HG03097 (cell line): ENCODE measurements at regions not wholly inside any gene's neighbourhood (a gene's known extent, or its start where the extent isn't known, plus 50 kb on each side); places are given as distances from the start of the nearest gene placed in this dataset.

Experiments
- ATAC-seq: cut with Tn5 transposase; IDR thresholded peaks from one replicate; pipeline ENCODE4 v1.9.1; 2021; ENCODE audit not compliant: unreplicated experiment, low FRiP score

GRCh38 chr11:112354364-112354763 lies 93.7 kb upstream of the PLET1 start:
- ATAC-seq, result no peak

GRCh38 chr11:112355726-112356125 lies 95.1 kb upstream of the PLET1 start:
- no peak for ATAC-seq

- ATAC-seq, result no peak
Measured at GRCh38 chr11:112357488-112357887, 96.8 kb upstream of the PLET1 start.

GRCh38 chr11:112361396-112361795 lies 100.7 kb upstream of the PLET1 start:
- no peak for ATAC-seq

GRCh38 chr11:112363527-112363926 lies 102.9 kb upstream of the PLET1 start:
- no peak for ATAC-seq

- ATAC-seq, result no peak
Measured at GRCh38 chr11:112364962-112365481, 104.4 kb upstream of the PLET1 start.

- no peak for ATAC-seq
Measured at GRCh38 chr11:112366012-112366411, 105.4 kb upstream of the PLET1 start.

GRCh38 chr11:112366777-112367176 lies 106.1 kb upstream of the PLET1 start:
- ATAC-seq, result no peak

- no peak for ATAC-seq
Measured at GRCh38 chr11:112367461-112367860, 106.8 kb upstream of the PLET1 start.

- ATAC-seq, result no peak
Measured at GRCh38 chr11:112367895-112368294, 107.2 kb upstream of the PLET1 start.

- no peak for ATAC-seq
Measured at GRCh38 chr11:112368381-112368780, 107.7 kb upstream of the PLET1 start.

- no peak for ATAC-seq
Measured at GRCh38 chr11:112369374-112369773, 108.7 kb upstream of the PLET1 start.

GRCh38 chr11:112369916-112370315 lies 109.3 kb upstream of the PLET1 start:
- no peak for ATAC-seq

- no peak for ATAC-seq
Measured at GRCh38 chr11:112374486-112375140, 114.0 kb upstream of the PLET1 start.

GRCh38 chr11:112377946-112378345 lies 117.3 kb upstream of the PLET1 start:
- ATAC-seq, result no peak

- no peak for ATAC-seq
Measured at GRCh38 chr11:112380464-112380863, 119.8 kb upstream of the PLET1 start.

- no peak for ATAC-seq
Measured at GRCh38 chr11:112381578-112381977, 120.9 kb upstream of the PLET1 start.

GRCh38 chr11:112382561-112382960 lies 121.9 kb upstream of the PLET1 start:
- ATAC-seq, result no peak

GRCh38 chr11:112388496-112388895 lies 127.8 kb upstream of the PLET1 start:
- ATAC-seq, result no peak

GRCh38 chr11:112391086-112391485 lies 130.4 kb upstream of the PLET1 start:
- no peak for ATAC-seq

- no peak for ATAC-seq
Measured at GRCh38 chr11:112392904-112393303, 132.2 kb upstream of the PLET1 start.

- ATAC-seq, result no peak
Measured at GRCh38 chr11:112394304-112394703, 133.6 kb upstream of the PLET1 start.

GRCh38 chr11:112396076-112396475 lies 135.4 kb upstream of the PLET1 start:
- no peak for ATAC-seq
